IMR-90 (cell line): ENCODE measurements at regions not wholly inside any gene's neighbourhood (a gene's known extent, or its start where the extent isn't known, plus 50 kb on each side); places are given as distances from the start of the nearest gene placed in this dataset.

Experiments
- ATAC-seq: fragments of 200-7000 bp; cut with Tn5 transposase; 2 replicates; pipeline ENCODE4 v1.9.1; 2020; ENCODE audit warnings: low read depth, mild to moderate bottlenecking, moderate library complexity
- BruUV-seq: library from RNA; stranded (reverse); fragments of 400-500 nt; replicated peaks from 2 replicates; lab custom pipeline; 2021; lab: Mats Ljungman, UMichigan
- CTCF ChIA-PET: fragments of 300-600 bp; formaldehyde crosslinking; extraction: SDS; loops from one replicate; lab custom pipeline; 2021; ENCODE audit warnings: antibody characterized with exemption; lab: Yijun Ruan, JAX
- POLR2A ChIA-PET: fragments of 300-600 bp; sonication (Branson Sonifier 250); formaldehyde crosslinking; loops from one replicate; lab custom pipeline; 2022; ENCODE audit warnings: antibody characterized with exemption; ENCODE audit not compliant: unreplicated experiment; lab: Charles Lee
- DNase-seq: peaks from one replicate; pipeline ENCODE4 v3.0.0; 2013
- H2AFZ ChIP-seq: replicated peaks from 2 replicates; pipeline ENCODE3; 2013; ENCODE audit warnings: low read length, mild to moderate bottlenecking; ENCODE audit not compliant: poor library complexity
- H2AK5ac ChIP-seq: 2 replicates; pipeline ENCODE4 v1.6.1; 2013; ENCODE audit warnings: low read depth, low read length, inconsistent platforms
- H2AK9ac ChIP-seq: replicated peaks from 2 replicates; pipeline ENCODE3; 2013; ENCODE audit warnings: mild to moderate bottlenecking, low read depth, low read length, moderate library complexity; ENCODE audit not compliant: poor library complexity
- H2BK120ac ChIP-seq: 2 replicates; pipeline ENCODE4 v1.6.1; 2013; ENCODE audit warnings: low read depth, low read length, inconsistent platforms
- H2BK15ac ChIP-seq: 3 replicates; pipeline ENCODE4 v1.6.1; 2013; ENCODE audit warnings: low read depth, low read length, inconsistent platforms
- H2BK20ac ChIP-seq: 2 replicates; pipeline ENCODE4 v1.6.1; 2013; ENCODE audit warnings: low read depth, mild to moderate bottlenecking, inconsistent platforms, low read length, moderate library complexity
- H2BK5ac ChIP-seq: 2 replicates; pipeline ENCODE4 v1.6.1; 2013; ENCODE audit warnings: mild to moderate bottlenecking, low read depth, low read length, inconsistent platforms; ENCODE audit not compliant: poor library complexity, severe bottlenecking
- H3K14ac ChIP-seq: replicated peaks from 2 replicates; pipeline ENCODE4 v1.6.1; 2013; ENCODE audit warnings: low read depth, low read length, inconsistent platforms
- H3K18ac ChIP-seq: 2 replicates; pipeline ENCODE4 v1.6.1; 2013; ENCODE audit warnings: low read depth, low read length, control low read depth
- H3K23ac ChIP-seq: 2 replicates; pipeline ENCODE4 v1.6.1; 2013; ENCODE audit warnings: low read depth, low read length, inconsistent platforms
- H3K27ac ChIP-seq: 2 replicates; pipeline ENCODE4 v1.5.1; 2013; ENCODE audit warnings: mild to moderate bottlenecking, control low read depth, low read length; ENCODE audit not compliant: insufficient read depth
- H3K27me3 ChIP-seq: 2 replicates; pipeline ENCODE4 v1.6.1; 2013; ENCODE audit warnings: low read length; ENCODE audit not compliant: control insufficient read depth, insufficient read depth
- H3K36me3 ChIP-seq: 2 replicates; pipeline ENCODE4 v1.6.1; 2013; ENCODE audit warnings: low read length, mixed read lengths; ENCODE audit not compliant: control insufficient read depth, insufficient read depth
- H3K4ac ChIP-seq: 2 replicates; pipeline ENCODE4 v1.6.1; 2013; ENCODE audit warnings: low read depth, low read length, inconsistent platforms
- H3K4me1 ChIP-seq: 2 replicates; pipeline ENCODE4 v1.6.1; 2013; ENCODE audit warnings: low read length, mixed read lengths; ENCODE audit not compliant: control insufficient read depth, insufficient read depth
- H3K4me2 ChIP-seq: 2 replicates; pipeline ENCODE4 v1.6.1; 2013; ENCODE audit warnings: low read depth, mild to moderate bottlenecking, control low read depth, low read length, moderate library complexity
- H3K4me3 ChIP-seq: 2 replicates; pipeline ENCODE4 v1.5.1; 2013; ENCODE audit warnings: low read depth, mild to moderate bottlenecking, control low read depth, low read length, moderate library complexity; ENCODE audit not compliant: insufficient read depth
- H3K56ac ChIP-seq: 2 replicates; pipeline ENCODE4 v1.6.1; 2013; ENCODE audit warnings: low read length, inconsistent platforms; ENCODE audit not compliant: insufficient read depth; ENCODE audit errors: extremely low read depth
- H3K79me1 ChIP-seq, 2 experiments: 2 replicates each; pipeline ENCODE4 v1.6.1; 2013; ENCODE audit warnings: low read length in 2 of 2, inconsistent platforms in 1 of 2, low read depth in 1 of 2
- H3K9ac ChIP-seq: 2 replicates; pipeline ENCODE4 v1.6.1; 2013; ENCODE audit warnings: low read depth, low read length, control low read depth
- H3K9me1 ChIP-seq: 2 replicates; pipeline ENCODE4 v1.6.1; 2013; ENCODE audit warnings: low read length, inconsistent platforms; ENCODE audit not compliant: insufficient read depth
- H3K9me3 ChIP-seq: 2 replicates; pipeline ENCODE4 v1.6.1; 2013; ENCODE audit warnings: low read length; ENCODE audit not compliant: control insufficient read depth, insufficient read depth
- H4K20me1 ChIP-seq: 2 replicates; pipeline ENCODE4 v1.6.1; 2013; ENCODE audit warnings: low read length, inconsistent platforms; ENCODE audit not compliant: insufficient read depth
- H4K5ac ChIP-seq: 2 replicates; pipeline ENCODE4 v1.6.1; 2013; ENCODE audit warnings: mild to moderate bottlenecking, low read depth, low read length, control low read depth
- H4K8ac ChIP-seq, 2 experiments: 2 replicates each; pipeline ENCODE4 v1.6.1; 2013; ENCODE audit warnings: low read depth in 2 of 2, low read length in 2 of 2, control low read depth in 1 of 2, inconsistent platforms in 1 of 2
- H4K91ac ChIP-seq: 2 replicates; pipeline ENCODE4 v1.6.1; 2013; ENCODE audit warnings: low read depth, low read length, inconsistent platforms; ENCODE audit not compliant: insufficient read depth
- BHLHE40 ChIP-seq: fragments of 150-350 bp; IDR thresholded peaks from 2 replicates; pipeline ENCODE4 v1.6.1; 2016; ENCODE audit warnings: mild to moderate bottlenecking, low read depth, low read length
- CHD1 ChIP-seq: IDR thresholded peaks from 2 replicates; pipeline ENCODE4 v1.6.1; 2012; ENCODE audit warnings: low read depth, low read length, improper control_type of control experiment
- CTCF ChIP-seq: conservative IDR thresholded peaks from 2 replicates; pipeline ENCODE4 v1.5.1; 2012; ENCODE audit warnings: mild to moderate bottlenecking, low read depth, low read length, improper control_type of control experiment
- MAZ ChIP-seq: IDR thresholded peaks from 2 replicates; pipeline ENCODE4 v1.6.1; 2012; ENCODE audit warnings: low read depth, mild to moderate bottlenecking, low read length, improper control_type of control experiment, moderate library complexity, borderline replicate concordance
- MXI1 ChIP-seq: IDR thresholded peaks from 2 replicates; pipeline ENCODE4 v1.6.1; 2012; ENCODE audit warnings: low read depth, mild to moderate bottlenecking, low read length, moderate library complexity, borderline replicate concordance
- POLR2A ChIP-seq: IDR thresholded peaks from 2 replicates; pipeline ENCODE4 v1.6.1; 2012; ENCODE audit warnings: mild to moderate bottlenecking, low read depth, low read length
- RCOR1 ChIP-seq: IDR thresholded peaks from 2 replicates; pipeline ENCODE4 v1.6.1; 2012; ENCODE audit warnings: mild to moderate bottlenecking, low read length, improper control_type of control experiment; ENCODE audit not compliant: insufficient replicate concordance
- SMC3 ChIP-seq: fragments of 150-350 bp; IDR thresholded peaks from 2 replicates; pipeline ENCODE4 v1.6.1; 2016; ENCODE audit warnings: low read depth, mild to moderate bottlenecking, antibody characterized with exemption, low read length, moderate library complexity
- USF2 ChIP-seq: fragments of 150-350 bp; IDR thresholded peaks from 2 replicates; pipeline ENCODE4 v1.6.1; 2017; ENCODE audit warnings: mild to moderate bottlenecking, antibody characterized with exemption, low read length, low read depth
- dilution Hi-C: fragments of 300-500 bp; cut with HindIII; formaldehyde crosslinking; loops from one replicate; pipeline ENCODE4 v1.14.3; 2018; ENCODE audit warnings: low sequenced_read_pairs; ENCODE audit not compliant: unreplicated experiment
- in situ Hi-C: fragments of 300-500 bp; cut with MboI; formaldehyde crosslinking; loops from 3 replicates; pipeline ENCODE4 v1.14.3; 2019; ENCODE audit warnings: low sequenced_read_pairs, inconsistent platforms, mixed read lengths
- intact Hi-C: fragments of 100-400 bp; cut with micrococcal nuclease; formaldehyde crosslinking; loops from 2 replicates; pipeline ENCODE4 v1.10.0; 2022

GRCh38 chr3:95254061-95254460 is 1191.2 kb downstream of the NSUN3 start:
- dilution Hi-C loops, result no loop called here
- H4K5ac ChIP-seq, result no peak overlapping the region
- no peak for ATAC-seq

More at GRCh38 chr3:95254061-95254460, 1191.2 kb downstream of the NSUN3 start:
- Histone ChIP-seq H3K4me1 (no peaks in the 10 kb centered on the region), H3K14ac (no peak overlapping the region), H3K18ac (no peak overlapping the region), H2BK20ac (no peak overlapping the region), H3K36me3 (no peaks in the 10 kb centered on the region), H2BK5ac (no peak overlapping the region), H2AK9ac (no peak overlapping the region), H4K20me1 (no peaks in the 10 kb centered on the region), H3K4me2 (no peak overlapping the region), H3K27me3 (no peaks in the 10 kb centered on the region), H2BK120ac (no peak overlapping the region), H4K91ac (no peak overlapping the region), H2AFZ (no peak overlapping the region), H2AK5ac (no peak overlapping the region), H3K4me3 (no peak overlapping the region), H3K79me1 (no peaks in the 10 kb centered on the region), H3K9me3 (peaks cover 4% of the 10 kb centered on the region), H3K27ac (no peak overlapping the region), H3K23ac (no peak overlapping the region), H3K9ac (no peak overlapping the region), H3K4ac (no peak overlapping the region), H3K9me1 (no peaks in the 10 kb centered on the region), H4K8ac (no peak overlapping the region), H3K56ac (no peak overlapping the region), H2BK15ac (no peak overlapping the region)
- POLR2A ChIA-PET, result no interaction called here
- no peak for TF ChIP-seq POLR2A
- no peak for TF ChIP-seq MAZ
- TF ChIP-seq BHLHE40, result no peak
- no peak for TF ChIP-seq CTCF
- no peak for TF ChIP-seq CHD1
- TF ChIP-seq SMC3, result no peak
- no peak for TF ChIP-seq RCOR1
- TF ChIP-seq USF2, result no peak
- TF ChIP-seq MXI1, result no peak
- CTCF ChIA-PET, result no interaction called here
- in situ Hi-C loops (no loop called here), intact Hi-C loops (no loop called here)
- DNase-seq, result no peak
- no TSS peak for BruUV-seq
